ENCODE measurements at regions not wholly inside any gene's neighbourhood (a gene's known extent, or its start where the extent isn't known, plus 50 kb on each side); places are given as distances from the start of the nearest gene placed in this dataset.
"Not testable (repeated sequence)": the region's sequence is repeated elsewhere in the genome, so short reads cannot be mapped to it uniquely, and the experiment has no call there.

GRCh38 chr7:6919169-6919568, 93.1 kb upstream of the CCZ1B start:
- H3K9me3 Mint-ChIP-seq; H3K4me1 ChIP-seq (ENCODE audit: insufficient read depth, low read length); POLR2A ChIA-PET; H3K4me1 Mint-ChIP-seq; DNase-seq; H3K27ac ChIP-seq (ENCODE audit: low read depth, low read length); H3K36me3 ChIP-seq (ENCODE audit: insufficient read depth, low read length); H3K9me3 ChIP-seq (ENCODE audit: low read length); H3K4me3 ChIP-seq (ENCODE audit: low read length); CTCF ChIA-PET; H3K27ac Mint-ChIP-seq; H3K4me3 Mint-ChIP-seq; H3K27me3 ChIP-seq (ENCODE audit: insufficient read depth, low read length, poor library complexity, severe bottlenecking); H3K36me3 Mint-ChIP-seq: not testable (repeated sequence)
- peaks cover 2 to 14% of the 10 kb centered on the region in 2 donors for H3K27me3 Mint-ChIP-seq

DNA sequence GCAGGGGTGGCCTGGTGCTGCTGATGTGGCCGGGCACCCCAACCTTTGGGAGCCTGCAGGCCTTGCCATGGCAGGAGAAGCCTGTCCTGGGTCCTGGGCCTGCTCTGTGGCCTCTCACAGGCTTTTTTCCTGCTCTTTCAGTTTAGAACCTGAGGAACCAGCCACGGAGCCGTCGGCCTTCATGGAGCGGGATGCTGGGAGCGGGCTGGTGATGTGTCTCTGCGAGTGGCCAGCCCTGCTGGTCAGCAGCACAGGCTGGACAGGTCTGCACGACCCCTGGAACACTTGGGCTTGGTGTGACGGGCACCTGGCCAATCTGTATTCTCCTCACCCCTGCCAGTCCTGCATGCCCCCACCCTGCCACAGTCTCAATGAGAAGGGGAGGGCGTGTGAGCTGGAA, 98.4 kb upstream of the CCZ1B start:
- H3K4me1 ChIP-seq (ENCODE audit: insufficient read depth, low read length); H3K27me3 Mint-ChIP-seq; CTCF ChIA-PET; H3K4me1 Mint-ChIP-seq; H3K4me3 Mint-ChIP-seq; H3K36me3 Mint-ChIP-seq; H3K27me3 ChIP-seq (ENCODE audit: insufficient read depth, low read length, poor library complexity, severe bottlenecking); DNase-seq; POLR2A ChIA-PET; H3K4me3 ChIP-seq (ENCODE audit: low read length); H3K9me3 ChIP-seq (ENCODE audit: low read length); H3K27ac Mint-ChIP-seq; H3K36me3 ChIP-seq (ENCODE audit: insufficient read depth, low read length); H3K9me3 Mint-ChIP-seq; H3K27ac ChIP-seq (ENCODE audit: low read depth, low read length): not testable (repeated sequence)

GRCh38 chr7:6926193-6927174, 100.4 kb upstream of the CCZ1B start:
- CTCF ChIA-PET; H3K4me1 ChIP-seq (ENCODE audit: insufficient read depth, low read length); DNase-seq; H3K9me3 ChIP-seq (ENCODE audit: low read length); POLR2A ChIA-PET; H3K9me3 Mint-ChIP-seq; H3K36me3 Mint-ChIP-seq; H3K4me3 ChIP-seq (ENCODE audit: low read length); H3K4me3 Mint-ChIP-seq; H3K27me3 ChIP-seq (ENCODE audit: insufficient read depth, low read length, poor library complexity, severe bottlenecking); H3K27me3 Mint-ChIP-seq; H3K27ac Mint-ChIP-seq; H3K27ac ChIP-seq (ENCODE audit: low read depth, low read length); H3K36me3 ChIP-seq (ENCODE audit: insufficient read depth, low read length): not testable (repeated sequence)
- H3K4me1 Mint-ChIP-seq, result peaks cover 9 to 10% (median 10%) of the 10 kb centered on the region in 3 donors

GRCh38 chr7:6927643-6928042, 101.6 kb upstream of the CCZ1B start:
- H3K27ac Mint-ChIP-seq; H3K4me1 ChIP-seq (ENCODE audit: insufficient read depth, low read length); DNase-seq; POLR2A ChIA-PET; H3K9me3 ChIP-seq (ENCODE audit: low read length); H3K27ac ChIP-seq (ENCODE audit: low read depth, low read length); H3K9me3 Mint-ChIP-seq; H3K4me3 Mint-ChIP-seq; H3K36me3 ChIP-seq (ENCODE audit: insufficient read depth, low read length); H3K27me3 Mint-ChIP-seq; H3K4me3 ChIP-seq (ENCODE audit: low read length); CTCF ChIA-PET; H3K36me3 Mint-ChIP-seq; H3K27me3 ChIP-seq (ENCODE audit: insufficient read depth, low read length, poor library complexity, severe bottlenecking): not testable (repeated sequence)
- H3K4me1 Mint-ChIP-seq, result peaks cover 9 to 10% (median 10%) of the 10 kb centered on the region in 3 donors

DNA sequence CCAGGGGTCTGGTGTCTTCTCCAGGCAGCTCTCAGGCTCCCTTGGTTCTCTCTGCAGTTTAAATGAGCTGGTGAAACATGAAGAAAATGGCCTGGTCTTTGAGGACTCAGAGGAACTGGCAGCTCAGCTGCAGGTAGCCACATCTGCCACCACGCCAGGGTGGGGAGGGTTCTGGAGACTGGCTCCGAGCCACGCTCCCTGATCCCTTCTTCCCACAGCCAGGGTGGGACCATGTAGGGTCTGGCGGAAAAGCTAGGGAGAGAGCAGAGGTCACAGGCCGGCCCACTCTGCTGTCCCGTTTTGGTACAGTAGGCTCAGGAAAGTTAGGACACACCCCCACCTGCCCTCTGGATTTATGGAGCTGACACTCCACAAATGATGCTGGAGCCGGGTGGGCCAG, 103.5 kb upstream of the CCZ1B start:
- peaks cover 9 to 10% (median 10%) of the 10 kb centered on the region in 3 donors for H3K4me1 Mint-ChIP-seq
- H3K4me1 ChIP-seq (ENCODE audit: insufficient read depth, low read length); CTCF ChIA-PET; H3K4me3 ChIP-seq (ENCODE audit: low read length); H3K4me3 Mint-ChIP-seq; POLR2A ChIA-PET; H3K9me3 ChIP-seq (ENCODE audit: low read length); DNase-seq; H3K36me3 ChIP-seq (ENCODE audit: insufficient read depth, low read length); H3K27me3 ChIP-seq (ENCODE audit: insufficient read depth, low read length, poor library complexity, severe bottlenecking); H3K27ac ChIP-seq (ENCODE audit: low read depth, low read length); H3K9me3 Mint-ChIP-seq; H3K27me3 Mint-ChIP-seq; H3K36me3 Mint-ChIP-seq: not testable (repeated sequence)
- peak overlapping the region in 1 of 8 donors; percentile 33 for H3K27ac Mint-ChIP-seq

DNA sequence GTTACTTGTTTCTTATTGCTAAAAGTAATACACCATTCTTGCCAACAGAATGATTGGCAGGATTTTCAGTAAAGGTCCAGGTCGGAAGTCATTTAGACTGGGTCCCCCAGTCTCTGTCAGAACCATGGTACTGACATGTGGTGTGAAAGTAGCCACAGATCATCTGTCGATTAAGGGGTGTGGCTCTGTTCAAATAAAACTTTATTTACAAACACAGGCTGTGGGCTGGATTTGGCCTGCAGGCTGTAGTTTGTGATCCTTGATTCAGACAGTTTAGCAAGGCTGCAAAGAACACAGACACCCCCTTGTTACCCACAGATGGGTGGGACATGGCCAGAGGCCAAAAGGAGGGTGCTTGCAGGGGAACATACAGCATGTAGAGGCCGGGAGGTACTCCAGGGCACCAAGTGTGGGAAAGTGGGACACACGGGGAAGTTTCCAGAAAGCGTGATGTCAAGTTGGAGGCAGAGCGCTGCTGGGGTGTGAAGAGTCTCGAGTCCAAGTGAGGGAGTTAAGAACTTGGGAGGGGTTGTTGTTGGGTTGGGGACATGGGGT, 104.1 kb upstream of the CCZ1B start:
- H3K27ac Mint-ChIP-seq, result peak overlapping the region in 1 of 8 donors; percentile 39
- H3K4me3 ChIP-seq (ENCODE audit: low read length), result not testable (repeated sequence)
- H3K4me3 Mint-ChIP-seq, result peak overlapping the region in 2 of 7 donors; percentile 10 to 20

GRCh38 chr7:6930787-6931186, 104.7 kb upstream of the CCZ1B start:
- Mint-ChIP-seq H3K4me3 (peak overlapping the region in 3 of 7 donors; percentile 15 to 49 (median 29)), H3K4me1 (peaks cover 9 to 10% (median 10%) of the 10 kb centered on the region in 3 donors)
- POLR2A ChIA-PET; H3K4me3 ChIP-seq (ENCODE audit: low read length); H3K27me3 Mint-ChIP-seq; H3K27me3 ChIP-seq (ENCODE audit: insufficient read depth, low read length, poor library complexity, severe bottlenecking); H3K27ac Mint-ChIP-seq; H3K4me1 ChIP-seq (ENCODE audit: insufficient read depth, low read length); H3K9me3 ChIP-seq (ENCODE audit: low read length); H3K27ac ChIP-seq (ENCODE audit: low read depth, low read length); H3K9me3 Mint-ChIP-seq; H3K36me3 Mint-ChIP-seq; H3K36me3 ChIP-seq (ENCODE audit: insufficient read depth, low read length): not testable (repeated sequence)
- CTCF ChIA-PET, result interaction anchor here (1.1 kb wide), 1 partner anchor 332 kb away, joined by 3 read pairs; no protein-coding TSS in a partner anchor
- DNase-seq, result peak in 3 of 5 donors; percentile 35 to 53 (median 44)

More for the DNA sequence above, 104.1 kb upstream of the CCZ1B start:
- H3K27me3 ChIP-seq (ENCODE audit: insufficient read depth, low read length, poor library complexity, severe bottlenecking); H3K27me3 Mint-ChIP-seq; H3K36me3 ChIP-seq (ENCODE audit: insufficient read depth, low read length); POLR2A ChIA-PET; H3K27ac ChIP-seq (ENCODE audit: low read depth, low read length); H3K9me3 Mint-ChIP-seq; H3K4me1 ChIP-seq (ENCODE audit: insufficient read depth, low read length); H3K9me3 ChIP-seq (ENCODE audit: low read length); DNase-seq; H3K36me3 Mint-ChIP-seq: not testable (repeated sequence)
- CTCF ChIA-PET, result interaction anchor here (1.1 kb wide), 1 partner anchor 331 kb away, joined by 3 read pairs; no protein-coding TSS in a partner anchor
- H3K4me1 Mint-ChIP-seq, result peaks cover 9 to 10% (median 10%) of the 10 kb centered on the region in 3 donors

GRCh38 chr7:6931456-6931855, 105.4 kb upstream of the CCZ1B start:
- H3K9me3 ChIP-seq (ENCODE audit: low read length); H3K4me3 Mint-ChIP-seq; H3K36me3 Mint-ChIP-seq; H3K27me3 Mint-ChIP-seq; H3K9me3 Mint-ChIP-seq; POLR2A ChIA-PET; H3K27ac Mint-ChIP-seq; DNase-seq; H3K27me3 ChIP-seq (ENCODE audit: insufficient read depth, low read length, poor library complexity, severe bottlenecking); H3K4me3 ChIP-seq (ENCODE audit: low read length); H3K36me3 ChIP-seq (ENCODE audit: insufficient read depth, low read length); H3K27ac ChIP-seq (ENCODE audit: low read depth, low read length); H3K4me1 ChIP-seq (ENCODE audit: insufficient read depth, low read length): not testable (repeated sequence)
- H3K4me1 Mint-ChIP-seq, result peaks cover 9 to 10% (median 10%) of the 10 kb centered on the region in 3 donors
- CTCF ChIA-PET, result interaction anchor here (0.7 kb wide), 1 partner anchor 645 kb away, joined by 4 read pairs; no protein-coding TSS in a partner anchor
